H9 (cell line): ENCODE measurements at regions not wholly inside any gene's neighbourhood (a gene's known extent, or its start where the extent isn't known, plus 50 kb on each side); places are given as distances from the start of the nearest gene placed in this dataset.

ENCODE experiments used
- DNase-seq: peaks from one replicate; pipeline ENCODE4 v3.0.0-alpha.2; 2017
- H2AFZ ChIP-seq: one replicate; pipeline ENCODE4 v1.6.1; 2013; ENCODE audit warnings: mild to moderate bottlenecking, low read length, control low read depth, moderate library complexity
- H2AK5ac ChIP-seq: 2 replicates; pipeline ENCODE4 v1.6.1; 2013; ENCODE audit warnings: low read length, control low read depth, mixed read lengths; ENCODE audit not compliant: insufficient read length
- H2BK120ac ChIP-seq: one replicate; pipeline ENCODE4 v1.6.1; 2013; ENCODE audit warnings: low read depth, mild to moderate bottlenecking, low read length, control low read depth, inconsistent platforms; ENCODE audit not compliant: poor library complexity, severe bottlenecking
- H2BK12ac ChIP-seq: 2 replicates; pipeline ENCODE4 v1.6.1; 2013; ENCODE audit warnings: low read length, control low read depth, mixed read lengths, low read depth; ENCODE audit not compliant: insufficient read length
- H2BK15ac ChIP-seq: 2 replicates; pipeline ENCODE4 v1.6.1; 2013; ENCODE audit warnings: low read depth, low read length, control low read depth
- H2BK20ac ChIP-seq: one replicate; pipeline ENCODE4 v1.6.1; 2013; ENCODE audit warnings: low read depth, mild to moderate bottlenecking, low read length, control low read depth, inconsistent platforms; ENCODE audit not compliant: poor library complexity, severe bottlenecking
- H2BK5ac ChIP-seq: 2 replicates; pipeline ENCODE4 v1.6.1; 2013; ENCODE audit warnings: low read length, control low read depth, mixed read lengths; ENCODE audit not compliant: insufficient read length
- H3K14ac ChIP-seq: 2 replicates; pipeline ENCODE4 v1.6.1; 2013; ENCODE audit warnings: low read length, control low read depth; ENCODE audit not compliant: insufficient read depth
- H3K18ac ChIP-seq: 2 replicates; pipeline ENCODE4 v1.6.1; 2013; ENCODE audit warnings: low read depth, mild to moderate bottlenecking, mixed read lengths, low read length, control low read depth; ENCODE audit not compliant: insufficient read length
- H3K23ac ChIP-seq: 2 replicates; pipeline ENCODE4 v1.6.1; 2013; ENCODE audit warnings: low read length, control low read depth, mixed read lengths, low read depth; ENCODE audit not compliant: insufficient read length
- H3K23me2 ChIP-seq: 2 replicates; pipeline ENCODE4 v1.6.1; 2013; ENCODE audit warnings: low read depth, mild to moderate bottlenecking, mixed read lengths, low read length, control low read depth; ENCODE audit not compliant: insufficient read length, poor library complexity, severe bottlenecking
- H3K27ac ChIP-seq: 2 replicates; pipeline ENCODE4 v1.5.1; 2013; ENCODE audit warnings: low read length, control low read depth, mixed read lengths, low read depth; ENCODE audit not compliant: insufficient read length
- H3K27me3 ChIP-seq: 2 replicates; pipeline ENCODE4 v1.6.1; 2013; ENCODE audit warnings: low read length, control low read depth, inconsistent platforms; ENCODE audit not compliant: insufficient read depth
- H3K4ac ChIP-seq: 2 replicates; pipeline ENCODE4 v1.6.1; 2013; ENCODE audit warnings: low read depth, mild to moderate bottlenecking, control low read depth, inconsistent platforms, low read length, moderate library complexity
- H3K4me1 ChIP-seq: 2 replicates; pipeline ENCODE4 v1.6.1; 2013; ENCODE audit warnings: low read length, control low read depth, inconsistent platforms; ENCODE audit not compliant: insufficient read depth
- H3K4me2 ChIP-seq: 2 replicates; pipeline ENCODE4 v1.6.1; 2013; ENCODE audit warnings: low read length, control low read depth, mixed read lengths; ENCODE audit not compliant: insufficient read length, insufficient read depth
- H3K56ac ChIP-seq: 2 replicates; pipeline ENCODE4 v1.6.1; 2013; ENCODE audit warnings: low read depth, mild to moderate bottlenecking, mixed read lengths, low read length, control low read depth; ENCODE audit not compliant: insufficient read length
- H3K79me1 ChIP-seq: 2 replicates; pipeline ENCODE4 v1.6.1; 2013; ENCODE audit warnings: low read depth, mild to moderate bottlenecking, moderate library complexity, low read length, control low read depth, inconsistent platforms; ENCODE audit not compliant: insufficient read depth, poor library complexity, severe bottlenecking
- H3K79me2 ChIP-seq: 2 replicates; pipeline ENCODE4 v1.6.1; 2013; ENCODE audit warnings: low read length, control low read depth, inconsistent platforms; ENCODE audit not compliant: insufficient read depth
- H3K9ac ChIP-seq: 2 replicates; pipeline ENCODE4 v1.6.1; 2013; ENCODE audit warnings: low read length, control low read depth, mixed read lengths; ENCODE audit not compliant: insufficient read length; ENCODE audit errors: extremely low read depth
- H3K9me3 ChIP-seq: one replicate; pipeline ENCODE4 v1.6.1; 2013; ENCODE audit warnings: low read depth, low read length, inconsistent platforms; ENCODE audit not compliant: control insufficient read depth
- H3T11ph ChIP-seq: one replicate; pipeline ENCODE4 v1.6.1; 2013; ENCODE audit warnings: mild to moderate bottlenecking, low read length, control low read depth, inconsistent platforms
- H4K20me1 ChIP-seq: one replicate; pipeline ENCODE4 v1.6.1; 2013; ENCODE audit not compliant: control insufficient read depth, insufficient read length, insufficient read depth
- H4K5ac ChIP-seq: 2 replicates; pipeline ENCODE4 v1.6.1; 2013; ENCODE audit warnings: low read depth, mild to moderate bottlenecking, mixed read lengths, low read length, control low read depth; ENCODE audit not compliant: insufficient read length
- H4K8ac ChIP-seq: replicated peaks from 2 replicates; pipeline ENCODE4 v1.6.1; 2013; ENCODE audit warnings: low read length, control low read depth, mixed read lengths, low read depth; ENCODE audit not compliant: insufficient read length
- H4K91ac ChIP-seq: 2 replicates; pipeline ENCODE4 v1.6.1; 2013; ENCODE audit warnings: low read depth, mild to moderate bottlenecking, moderate library complexity, mixed read lengths, low read length, control low read depth; ENCODE audit not compliant: insufficient read length
- H3K27ac Mint-ChIP-seq, 3 experiments: 2 replicates in 2 of 3; 3 replicates in 1 of 3; pipeline ENCODE4 v1.8.0; 2020 to 2021; ENCODE audit warnings: mixed read lengths in 3 of 3, mild to moderate bottlenecking in 1 of 3, moderate library complexity in 1 of 3
- H3K27me3 Mint-ChIP-seq: 2 replicates; pipeline ENCODE4 v1.8.0; 2021; ENCODE audit warnings: low read depth, mild to moderate bottlenecking, moderate library complexity, mixed read lengths
- H3K36me3 Mint-ChIP-seq, 3 experiments: 2 replicates in 2 of 3; 3 replicates in 1 of 3; pipeline ENCODE4 v1.8.0; 2020 to 2021; ENCODE audit warnings: low read depth in 3 of 3, mixed read lengths in 3 of 3; ENCODE audit not compliant: insufficient read depth in 1 of 3
- H3K4me1 Mint-ChIP-seq, 2 experiments: 2 replicates each; pipeline ENCODE4 v1.8.0; 2020; ENCODE audit warnings: mixed read lengths in 2 of 2
- H3K4me3 Mint-ChIP-seq, 2 experiments: 2 replicates in 1 of 2; 3 replicates in 1 of 2; pipeline ENCODE4 v1.8.0; 2020 to 2021; ENCODE audit warnings: mild to moderate bottlenecking in 2 of 2, mixed read lengths in 2 of 2, moderate library complexity in 1 of 2
- H3K9me3 Mint-ChIP-seq, 2 experiments: 2 replicates in 1 of 2; 3 replicates in 1 of 2; pipeline ENCODE4 v1.8.0; 2020; ENCODE audit warnings: mild to moderate bottlenecking in 2 of 2, mixed read lengths in 2 of 2, moderate library complexity in 1 of 2
- CTCF ChIP-seq: fragments of 200-600 bp; sonication (generic); conservative IDR thresholded peaks from 3 replicates; pipeline ENCODE4 v1.8.0; 2021; ENCODE audit warnings: antibody characterized with exemption, mild to moderate bottlenecking
- WGBS: extraction: QIAGEN DNeasy Blood & Tissue Kit; methylation state at CpG from one replicate; pipeline ENCODE4 v1.1.7; 2013; ENCODE audit warnings: missing lambda C conversion rate, low lambda C conversion rate, mixed read lengths; ENCODE audit not compliant: insufficient read length; ENCODE audit errors: extremely low coverage; 5-methylcytosine and 5-hydroxymethylcytosine counted together

- H3K4me1 Mint-ChIP-seq = peaks cover 13 to 14% of the 10 kb centered on the region in 2 experiments
- TF ChIP-seq CTCF = no peak
- Histone ChIP-seq H4K5ac (no peak overlapping the region), H4K91ac (no peak overlapping the region), H3K56ac (no peak overlapping the region), H2BK12ac (no peak overlapping the region), H3K4me1 (no peaks in the 10 kb centered on the region; the same call in 1 of the 2 replicates), H3K4ac (no peak overlapping the region), H3K23ac (no peak overlapping the region), H3K18ac (no peak overlapping the region), H3K23me2 (no peaks in the 10 kb centered on the region), H2BK20ac (no peak overlapping the region), H3K9me3 (no peaks in the 10 kb centered on the region), H3K9ac (no peak overlapping the region), H3K14ac (no peak overlapping the region), H3K27ac (no peak overlapping the region), H3K79me1 (no peaks in the 10 kb centered on the region), H2BK15ac (no peak overlapping the region), H3K27me3 (no peaks in the 10 kb centered on the region), H3T11ph (no peak overlapping the region), H3K4me2 (no peak overlapping the region), H2AFZ (no peak overlapping the region), H2AK5ac (no peak overlapping the region), H2BK5ac (no peak overlapping the region), H2BK120ac (no peak overlapping the region), H4K20me1 (no peaks in the 10 kb centered on the region), H4K8ac (no peak overlapping the region), H3K79me2 (no peaks in the 10 kb centered on the region; the same call in 1 of the 2 replicates)
- no peak overlapping the region for H3K4me3 Mint-ChIP-seq
- H3K36me3 Mint-ChIP-seq = peaks cover 9 to 15% (median 12%) of the 10 kb centered on the region in 3 experiments
- no peak for DNase-seq
- H3K9me3 Mint-ChIP-seq = peaks cover 20 to 22% of the 10 kb centered on the region in 2 experiments; a peak in 4 of 5 replicates
- H3K27me3 Mint-ChIP-seq = no peaks in the 10 kb centered on the region
- WGBS = no CpG with 5 or more reads among the region's 4 CpGs
- no peak overlapping the region for H3K27ac Mint-ChIP-seq
These were observed 56.2 kb upstream of the DSC1 start for GRCh38 chr18:31218671-31219383.
